ENCODE measurements at regions not wholly inside any gene's neighbourhood (a gene's known extent, or its start where the extent isn't known, plus 50 kb on each side); places are given as distances from the start of the nearest gene placed in this dataset.

GRCh38 chr13:111521030-111521429 lies 200.6 kb downstream of the TEX29 start:
- no peaks in the 10 kb centered on the region for H3K36me3 ChIP-seq
- H3K27me3 ChIP-seq = no peaks in the 10 kb centered on the region
- H3K9me3 ChIP-seq = no peaks in the 10 kb centered on the region
- H3K4me1 ChIP-seq = no peaks in the 10 kb centered on the region
- TF ChIP-seq CTCF (IDR thresholded peaks at IDR 0.05) = no peak
- no peak for TF ChIP-seq POLR2A (IDR thresholded peaks at IDR 0.05)
- DNase-seq (peak in 1 of 3 donors; percentile 26), ATAC-seq (no peak)
- no peak overlapping the region for H3K27ac ChIP-seq
- intact Hi-C loops (cut with DNase I) = no loop called here
- no peak overlapping the region for H3K4me3 ChIP-seq
- WGBS (ENCODE audit: insufficient coverage, low coverage, low lambda C conversion rate, missing lambda C conversion rate) = 71% methylated on average over 2 of the region's 10 CpGs

- no peaks in the 10 kb centered on the region for H3K36me3 ChIP-seq
- H3K4me1 ChIP-seq = no peaks in the 10 kb centered on the region
- H3K4me3 ChIP-seq = no peak overlapping the region
- intact Hi-C loops (cut with DNase I) = no loop called here
- H3K27ac ChIP-seq = no peak overlapping the region
- WGBS (ENCODE audit: insufficient coverage, low coverage, low lambda C conversion rate, missing lambda C conversion rate) = 49% methylated on average over 6 of the region's 12 CpGs
- no peaks in the 10 kb centered on the region for H3K27me3 ChIP-seq
- no peak for TF ChIP-seq POLR2A (IDR thresholded peaks at IDR 0.05)
- TF ChIP-seq CTCF (IDR thresholded peaks at IDR 0.05) = no peak
- DNase-seq (no peak), ATAC-seq (no peak)
- no peaks in the 10 kb centered on the region for H3K9me3 ChIP-seq
Measured at GRCh38 chr13:111521691-111522229, 201.3 kb downstream of the TEX29 start.

- DNase-seq (no peak), ATAC-seq (no peak)
- H3K36me3 ChIP-seq = no peaks in the 10 kb centered on the region
- intact Hi-C loops (cut with DNase I) = no loop called here
- no peak for TF ChIP-seq POLR2A (IDR thresholded peaks at IDR 0.05)
- no peak for TF ChIP-seq CTCF (IDR thresholded peaks at IDR 0.05)
- no peak overlapping the region for H3K4me3 ChIP-seq
- no peaks in the 10 kb centered on the region for H3K4me1 ChIP-seq
- no peaks in the 10 kb centered on the region for H3K9me3 ChIP-seq
- WGBS (ENCODE audit: insufficient coverage, low coverage, low lambda C conversion rate, missing lambda C conversion rate) = 36% methylated on average over 3 of the region's 3 CpGs
- no peaks in the 10 kb centered on the region for H3K27me3 ChIP-seq
- H3K27ac ChIP-seq = no peak overlapping the region
Measured at GRCh38 chr13:111525320-111526118, 205.1 kb downstream of the TEX29 start.

- TF ChIP-seq POLR2A (IDR thresholded peaks at IDR 0.05) (no peak), CTCF (IDR thresholded peaks at IDR 0.05) (no peak)
- H3K9me3 ChIP-seq = no peaks in the 10 kb centered on the region
- no peak overlapping the region for H3K27ac ChIP-seq
- ATAC-seq (no peak), DNase-seq (no peak)
- H3K36me3 ChIP-seq = no peaks in the 10 kb centered on the region
- no peak overlapping the region for H3K4me3 ChIP-seq
- H3K4me1 ChIP-seq = no peaks in the 10 kb centered on the region
- intact Hi-C loops (cut with DNase I) = no loop called here
- 59% methylated on average over 7 of the region's 7 CpGs for WGBS (ENCODE audit: insufficient coverage, low coverage, low lambda C conversion rate, missing lambda C conversion rate)
- no peaks in the 10 kb centered on the region for H3K27me3 ChIP-seq
Measured at GRCh38 chr13:111526922-111527321, 206.5 kb downstream of the TEX29 start.
